ENCODE measurements at regions not wholly inside any gene's neighbourhood (a gene's known extent, or its start where the extent isn't known, plus 50 kb on each side); places are given as distances from the start of the nearest gene placed in this dataset.

- Mint-ChIP-seq H3K36me3 (peaks cover 14% of the 10 kb centered on the region), H3K27ac (no peak overlapping the region), H3K9me3 (peaks cover 30% of the 10 kb centered on the region), H3K27me3 (ENCODE audit: low read depth) (no peaks in the 10 kb centered on the region), H3K4me1 (no peaks in the 10 kb centered on the region), H3K4me3 (no peak overlapping the region)
- TF ChIP-seq, protein P1, sequence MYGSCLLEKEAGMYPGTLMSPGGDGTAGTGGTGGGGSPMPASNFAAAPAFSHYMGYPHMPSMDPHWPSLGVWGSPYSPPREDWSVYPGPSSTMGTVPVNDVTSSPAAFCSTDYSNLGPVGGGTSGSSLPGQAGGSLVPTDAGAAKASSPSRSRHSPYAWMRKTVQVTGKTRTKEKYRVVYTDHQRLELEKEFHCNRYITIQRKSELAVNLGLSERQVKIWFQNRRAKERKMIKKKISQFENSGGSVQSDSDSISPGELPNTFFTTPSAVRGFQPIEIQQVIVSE (CRISPR knock-in tag; IDR thresholded peaks at IDR 0.05; ENCODE audit: borderline replicate concordance), result no peak
- TF ChIP-seq ESRRA (CRISPR knock-in tag; IDR thresholded peaks at IDR 0.05; ENCODE audit: borderline replicate concordance) (no peak), ZNF232 (CRISPR knock-in tag; IDR thresholded peaks at IDR 0.05) (no peak), ZNF512 (CRISPR knock-in tag; IDR thresholded peaks at IDR 0.05; ENCODE audit: borderline replicate concordance) (no peak), ZNF138 (CRISPR knock-in tag; conservative IDR thresholded peaks at IDR 0.05) (no peak), ZNF423 (CRISPR knock-in tag; IDR thresholded peaks at IDR 0.05) (no peak), ELF4 (CRISPR knock-in tag; IDR thresholded peaks at IDR 0.05; ENCODE audit: low read depth) (no peak), GTF2I (CRISPR knock-in tag; conservative IDR thresholded peaks at IDR 0.05) (no peak), IRF2 (CRISPR knock-in tag; IDR thresholded peaks at IDR 0.05; ENCODE audit: borderline replicate concordance, low read depth) (no peak), PRRX2 (CRISPR knock-in tag; IDR thresholded peaks at IDR 0.05) (no peak), ATF1 (CRISPR knock-in tag; IDR thresholded peaks at IDR 0.05) (no peak), GABPB1 (CRISPR knock-in tag; IDR thresholded peaks at IDR 0.05) (no peak), E2F1 (CRISPR knock-in tag; IDR thresholded peaks at IDR 0.05) (no peak), ETV6 (CRISPR knock-in tag; IDR thresholded peaks at IDR 0.05) (no peak)
- DNase-seq (ENCODE audit: low spot score) (no peak), ATAC-seq (no peak)
- POLR2A ChIA-PET, result no interaction called here
- CTCF ChIA-PET, result no interaction called here
Observed at GRCh38 chr4:141486375-141486997, 149.9 kb upstream of the IL15 start.

DNA sequence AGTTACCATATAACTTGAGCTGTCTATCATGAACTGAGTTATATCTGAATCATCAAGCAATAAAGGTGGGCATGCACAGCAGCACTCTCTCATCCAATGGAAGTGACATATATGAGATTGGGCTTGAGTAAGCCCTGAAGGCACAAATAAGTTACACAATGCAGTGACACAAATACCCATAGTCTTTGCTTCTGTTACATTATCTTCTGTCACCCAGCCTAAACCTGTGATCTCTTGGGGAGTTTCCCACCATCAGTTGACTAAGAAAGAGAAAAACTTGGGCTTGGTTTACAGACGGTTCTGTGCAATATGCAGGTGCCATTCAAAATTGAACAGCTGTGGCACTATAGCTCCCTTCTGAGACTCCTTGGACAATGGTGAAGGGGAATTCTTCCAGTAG lies 138.8 kb upstream of the IL15 start:
- Mint-ChIP-seq H3K9me3 (no peaks in the 10 kb centered on the region), H3K4me1 (no peaks in the 10 kb centered on the region), H3K36me3 (no peaks in the 10 kb centered on the region), H3K27ac (no peak overlapping the region), H3K4me3 (no peak overlapping the region), H3K27me3 (ENCODE audit: low read depth) (no peaks in the 10 kb centered on the region)
- ChIA-PET POLR2A (no interaction called here), CTCF (no interaction called here)
- ATAC-seq, result no peak
- no peak for DNase-seq (ENCODE audit: low spot score)
- no peak for TF ChIP-seq FOXK1 (CRISPR knock-in tag; IDR thresholded peaks at IDR 0.05)
- no peak for TF ChIP-seq ZBTB21 (CRISPR knock-in tag; IDR thresholded peaks at IDR 0.05; ENCODE audit: borderline replicate concordance)
- TF ChIP-seq, protein P2, sequence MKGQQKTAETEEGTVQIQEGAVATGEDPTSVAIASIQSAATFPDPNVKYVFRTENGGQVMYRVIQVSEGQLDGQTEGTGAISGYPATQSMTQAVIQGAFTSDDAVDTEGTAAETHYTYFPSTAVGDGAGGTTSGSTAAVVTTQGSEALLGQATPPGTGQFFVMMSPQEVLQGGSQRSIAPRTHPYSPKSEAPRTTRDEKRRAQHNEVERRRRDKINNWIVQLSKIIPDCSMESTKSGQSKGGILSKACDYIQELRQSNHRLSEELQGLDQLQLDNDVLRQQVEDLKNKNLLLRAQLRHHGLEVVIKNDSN (CRISPR knock-in tag; IDR thresholded peaks at IDR 0.05), result no peak
- TF ChIP-seq TCF7 (CRISPR knock-in tag; IDR thresholded peaks at IDR 0.05; ENCODE audit: low read depth), result no peak
- TF ChIP-seq, protein P3, sequence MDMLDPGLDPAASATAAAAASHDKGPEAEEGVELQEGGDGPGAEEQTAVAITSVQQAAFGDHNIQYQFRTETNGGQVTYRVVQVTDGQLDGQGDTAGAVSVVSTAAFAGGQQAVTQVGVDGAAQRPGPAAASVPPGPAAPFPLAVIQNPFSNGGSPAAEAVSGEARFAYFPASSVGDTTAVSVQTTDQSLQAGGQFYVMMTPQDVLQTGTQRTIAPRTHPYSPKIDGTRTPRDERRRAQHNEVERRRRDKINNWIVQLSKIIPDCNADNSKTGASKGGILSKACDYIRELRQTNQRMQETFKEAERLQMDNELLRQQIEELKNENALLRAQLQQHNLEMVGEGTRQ (CRISPR knock-in tag; IDR thresholded peaks at IDR 0.05), result no peak
- TF ChIP-seq FOXJ3 (CRISPR knock-in tag; IDR thresholded peaks at IDR 0.05; ENCODE audit: borderline replicate concordance), result no peak
- TF ChIP-seq, protein P4, sequence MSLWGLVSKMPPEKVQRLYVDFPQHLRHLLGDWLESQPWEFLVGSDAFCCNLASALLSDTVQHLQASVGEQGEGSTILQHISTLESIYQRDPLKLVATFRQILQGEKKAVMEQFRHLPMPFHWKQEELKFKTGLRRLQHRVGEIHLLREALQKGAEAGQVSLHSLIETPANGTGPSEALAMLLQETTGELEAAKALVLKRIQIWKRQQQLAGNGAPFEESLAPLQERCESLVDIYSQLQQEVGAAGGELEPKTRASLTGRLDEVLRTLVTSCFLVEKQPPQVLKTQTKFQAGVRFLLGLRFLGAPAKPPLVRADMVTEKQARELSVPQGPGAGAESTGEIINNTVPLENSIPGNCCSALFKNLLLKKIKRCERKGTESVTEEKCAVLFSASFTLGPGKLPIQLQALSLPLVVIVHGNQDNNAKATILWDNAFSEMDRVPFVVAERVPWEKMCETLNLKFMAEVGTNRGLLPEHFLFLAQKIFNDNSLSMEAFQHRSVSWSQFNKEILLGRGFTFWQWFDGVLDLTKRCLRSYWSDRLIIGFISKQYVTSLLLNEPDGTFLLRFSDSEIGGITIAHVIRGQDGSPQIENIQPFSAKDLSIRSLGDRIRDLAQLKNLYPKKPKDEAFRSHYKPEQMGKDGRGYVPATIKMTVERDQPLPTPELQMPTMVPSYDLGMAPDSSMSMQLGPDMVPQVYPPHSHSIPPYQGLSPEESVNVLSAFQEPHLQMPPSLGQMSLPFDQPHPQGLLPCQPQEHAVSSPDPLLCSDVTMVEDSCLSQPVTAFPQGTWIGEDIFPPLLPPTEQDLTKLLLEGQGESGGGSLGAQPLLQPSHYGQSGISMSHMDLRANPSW (CRISPR knock-in tag; conservative IDR thresholded peaks at IDR 0.05; ENCODE audit: low read depth), result no peak
- no peak for TF ChIP-seq ZNF317 (CRISPR knock-in tag; IDR thresholded peaks at IDR 0.05; ENCODE audit: borderline replicate concordance, low read depth)
- no peak for TF ChIP-seq FOXP4 (CRISPR knock-in tag; IDR thresholded peaks at IDR 0.05)
- TF ChIP-seq SMAD3 (CRISPR knock-in tag; IDR thresholded peaks at IDR 0.05; ENCODE audit: borderline replicate concordance), result no peak
- TF ChIP-seq ZNF416 (CRISPR knock-in tag; IDR thresholded peaks at IDR 0.05), result no peak

Measured in WTC11 (cell line).